Kidney capillary endothelial cell (primary cell): ENCODE measurements at regions not wholly inside any gene's neighbourhood (a gene's known extent, or its start where the extent isn't known, plus 50 kb on each side); places are given as distances from the start of the nearest gene placed in this dataset.

Experiments used
- DNase-seq: peaks from one replicate; pipeline ENCODE4 v3.0.0-alpha.2; 2018; ENCODE audit warnings: low spot score

- no peak for DNase-seq
Observed at GRCh38 chrX:109928596-109929335, 74.1 kb upstream of the TMEM164 start.

- no peak for DNase-seq
Observed at GRCh38 chrX:109931677-109932076, 71.2 kb upstream of the TMEM164 start.

- no peak for DNase-seq
Observed at GRCh38 chrX:109934434-109934833, 68.5 kb upstream of the TMEM164 start.

- no peak for DNase-seq
Observed at GRCh38 chrX:109934935-109935334, 68.0 kb upstream of the TMEM164 start.

GRCh38 chrX:109936114-109936513 is 66.8 kb upstream of the TMEM164 start:
- no peak for DNase-seq

GRCh38 chrX:109936598-109936997 is 66.3 kb upstream of the TMEM164 start:
- no peak for DNase-seq

- DNase-seq = no peak
Observed at GRCh38 chrX:109939498-109939897, 63.4 kb upstream of the TMEM164 start.

GRCh38 chrX:109940411-109940810 is 62.5 kb upstream of the TMEM164 start:
- DNase-seq = no peak

- no peak for DNase-seq
Observed at GRCh38 chrX:109943092-109943739, 59.7 kb upstream of the TMEM164 start.

- DNase-seq = no peak
Observed at GRCh38 chrX:109943740-109944092, 59.2 kb upstream of the TMEM164 start.

- DNase-seq = no peak
Observed at GRCh38 chrX:109952050-109952449, 50.9 kb upstream of the TMEM164 start.

- DNase-seq = no peak
Observed at GRCh38 chrX:109952985-109953905, 49.7 kb upstream of the TMEM164 start.
